ENCODE measurements at regions not wholly inside any gene's neighbourhood (a gene's known extent, or its start where the extent isn't known, plus 50 kb on each side); places are given as distances from the start of the nearest gene placed in this dataset.

DNA sequence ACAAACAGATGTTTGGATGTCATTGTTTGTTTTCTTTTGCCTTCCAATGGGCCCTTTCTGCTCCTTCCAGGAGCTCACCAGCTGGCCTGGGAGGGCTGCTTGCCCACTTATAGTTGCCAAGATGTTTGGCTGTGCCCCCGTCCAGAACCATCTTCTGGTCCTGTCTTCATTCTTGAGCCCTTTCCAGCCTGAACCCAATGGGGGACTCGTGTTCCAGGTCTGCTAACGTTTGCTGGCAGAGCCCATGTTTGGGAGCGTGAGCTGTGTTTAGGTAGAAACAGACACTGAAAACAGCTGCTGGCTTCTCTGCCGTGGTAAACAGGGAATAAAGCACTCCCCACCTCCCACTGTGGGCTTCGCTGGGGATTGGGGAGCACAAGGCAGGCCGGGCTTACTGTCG, 83.2 kb upstream of the SYT13 start:
- intact Hi-C loops (cut with micrococcal nuclease): no loop called here
- Mint-ChIP-seq H3K4me1 (ENCODE audit: low read depth) (peaks cover 5% of the 10 kb centered on the region), H3K4me3 (no peak overlapping the region), H3K36me3 (ENCODE audit: low read depth) (no peaks in the 10 kb centered on the region), H3K27ac (no peak overlapping the region), H3K9me3 (no peaks in the 10 kb centered on the region), H3K27me3 (ENCODE audit: insufficient read depth) (peaks cover 15% of the 10 kb centered on the region)
- DNase-seq (ENCODE audit: low spot score): no peak

DNA sequence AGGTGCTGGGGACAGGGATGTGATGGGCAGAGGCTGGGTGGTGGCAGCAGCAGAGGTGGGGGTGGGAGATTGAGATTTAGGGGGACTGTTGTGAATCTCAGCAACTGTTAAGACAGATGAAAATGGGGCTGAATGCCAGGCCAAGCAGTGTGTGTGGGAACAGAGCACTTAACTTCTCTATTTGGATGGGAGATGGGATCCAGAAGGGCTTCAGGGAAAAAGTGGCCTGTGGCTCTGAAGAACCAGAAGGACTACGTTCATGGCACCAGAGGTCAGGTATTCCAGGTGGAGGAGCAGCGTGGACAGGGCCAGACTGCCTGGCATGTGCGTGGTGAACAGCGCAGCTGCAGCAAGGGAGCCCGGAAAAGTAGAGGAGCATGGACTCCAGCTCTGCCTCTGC, 82.6 kb upstream of the SYT13 start:
- Mint-ChIP-seq H3K36me3 (ENCODE audit: low read depth) (no peaks in the 10 kb centered on the region), H3K9me3 (no peaks in the 10 kb centered on the region), H3K4me1 (ENCODE audit: low read depth) (peaks cover 5% of the 10 kb centered on the region), H3K27me3 (ENCODE audit: insufficient read depth) (peaks cover 21% of the 10 kb centered on the region), H3K4me3 (no peak overlapping the region), H3K27ac (no peak overlapping the region)
- DNase-seq (ENCODE audit: low spot score): no peak
- intact Hi-C loops (cut with micrococcal nuclease): no loop called here

DNA sequence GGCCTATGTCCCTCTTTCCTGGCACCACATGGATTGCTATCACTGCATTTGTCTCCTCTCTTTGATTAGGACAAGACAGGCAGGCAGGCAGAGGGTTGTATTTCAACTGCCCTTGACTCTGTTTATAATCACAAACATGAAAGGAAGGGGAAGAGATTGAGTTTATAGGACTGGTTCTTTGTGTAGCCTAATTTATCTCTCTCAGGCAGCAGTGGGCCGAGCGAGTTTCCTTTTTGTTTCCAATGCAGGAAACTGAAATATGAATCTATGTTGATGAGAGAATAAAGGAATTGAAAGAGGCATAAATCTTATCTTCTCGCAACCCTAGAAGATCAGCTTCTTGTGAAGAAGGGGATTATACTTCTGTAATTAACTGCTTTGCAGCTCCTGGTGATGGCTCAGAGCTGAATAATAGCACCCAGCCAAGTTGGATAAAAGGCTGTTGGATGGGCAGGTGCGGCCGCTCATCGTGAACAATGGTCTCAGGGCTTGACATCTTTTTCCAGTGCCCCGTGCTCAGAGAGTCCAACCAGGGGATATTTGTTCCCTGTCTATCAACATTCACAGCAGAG, 80.6 kb upstream of the SYT13 start:
- Mint-ChIP-seq H3K27ac (no peak overlapping the region), H3K4me3 (no peak overlapping the region), H3K36me3 (ENCODE audit: low read depth) (no peaks in the 10 kb centered on the region), H3K4me1 (ENCODE audit: low read depth) (peaks cover 5% of the 10 kb centered on the region), H3K9me3 (no peaks in the 10 kb centered on the region), H3K27me3 (ENCODE audit: insufficient read depth) (peaks cover 34% of the 10 kb centered on the region)
- DNase-seq (ENCODE audit: low spot score): no peak
- intact Hi-C loops (cut with micrococcal nuclease): no loop called here

DNA sequence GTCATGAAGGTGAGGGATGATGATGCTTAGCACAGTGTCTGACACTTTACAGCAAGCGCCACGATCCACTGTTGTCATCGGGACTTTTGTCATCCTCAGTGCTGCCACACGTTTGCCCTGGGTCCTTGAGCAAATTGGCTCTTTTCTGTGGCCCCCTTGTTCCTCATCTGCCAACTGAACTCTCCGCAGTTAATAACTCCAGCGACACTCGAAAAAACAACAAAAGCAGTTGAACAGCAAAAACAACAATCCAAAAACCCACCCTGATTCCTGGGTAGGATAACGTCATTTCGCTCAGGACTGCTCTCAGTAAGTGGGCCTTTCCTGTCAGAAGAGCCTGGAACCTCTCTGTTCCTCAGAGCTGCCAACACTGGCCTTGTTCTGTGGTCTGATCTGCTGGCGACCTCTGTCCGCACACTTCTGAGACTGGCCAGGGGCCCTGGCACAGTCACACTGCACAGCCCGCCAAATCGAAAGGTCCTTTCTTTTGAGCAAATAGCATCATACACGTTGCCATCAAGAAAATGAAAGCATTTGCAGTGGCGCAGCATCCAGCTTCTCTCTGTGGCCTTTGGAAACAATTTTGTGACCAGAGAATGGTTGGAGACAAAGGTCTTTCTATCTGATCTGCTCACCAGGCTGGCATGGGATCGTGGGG, 79.9 kb upstream of the SYT13 start:
- Mint-ChIP-seq H3K4me1 (ENCODE audit: low read depth) (peaks cover 2% of the 10 kb centered on the region), H3K36me3 (ENCODE audit: low read depth) (no peaks in the 10 kb centered on the region), H3K27me3 (ENCODE audit: insufficient read depth) (peaks cover 33% of the 10 kb centered on the region), H3K27ac (no peak overlapping the region), H3K9me3 (no peaks in the 10 kb centered on the region), H3K4me3 (no peak overlapping the region)
- intact Hi-C loops (cut with micrococcal nuclease): no loop called here
- no peak for DNase-seq (ENCODE audit: low spot score)

DNA sequence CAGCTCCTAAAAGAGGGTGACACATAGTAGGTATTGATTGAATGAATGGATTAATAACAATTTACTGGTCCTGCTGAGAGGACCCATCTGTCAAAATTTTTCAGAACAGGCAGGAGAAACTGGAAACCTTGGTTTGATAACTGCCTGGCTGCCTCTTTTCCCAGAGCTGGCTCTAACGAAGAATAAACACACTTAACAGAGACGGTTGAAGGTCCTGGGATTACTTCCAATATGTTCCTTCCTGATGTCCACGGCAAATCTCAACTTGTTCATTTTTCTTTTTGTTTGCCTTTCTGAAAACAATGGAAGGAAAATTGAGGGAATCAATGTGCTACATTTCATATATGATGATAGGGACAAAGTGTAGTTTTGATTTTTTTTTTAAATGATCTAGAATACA, 76.5 kb upstream of the SYT13 start:
- H3K27me3 Mint-ChIP-seq (ENCODE audit: insufficient read depth): peaks cover 31% of the 10 kb centered on the region
- H3K27ac Mint-ChIP-seq: no peak overlapping the region
- no peaks in the 10 kb centered on the region for H3K9me3 Mint-ChIP-seq
- intact Hi-C loops (cut with micrococcal nuclease): no loop called here
- H3K4me3 Mint-ChIP-seq: no peak overlapping the region
- no peaks in the 10 kb centered on the region for H3K36me3 Mint-ChIP-seq (ENCODE audit: low read depth)
- DNase-seq (ENCODE audit: low spot score): no peak
- H3K4me1 Mint-ChIP-seq (ENCODE audit: low read depth): no peaks in the 10 kb centered on the region

DNA sequence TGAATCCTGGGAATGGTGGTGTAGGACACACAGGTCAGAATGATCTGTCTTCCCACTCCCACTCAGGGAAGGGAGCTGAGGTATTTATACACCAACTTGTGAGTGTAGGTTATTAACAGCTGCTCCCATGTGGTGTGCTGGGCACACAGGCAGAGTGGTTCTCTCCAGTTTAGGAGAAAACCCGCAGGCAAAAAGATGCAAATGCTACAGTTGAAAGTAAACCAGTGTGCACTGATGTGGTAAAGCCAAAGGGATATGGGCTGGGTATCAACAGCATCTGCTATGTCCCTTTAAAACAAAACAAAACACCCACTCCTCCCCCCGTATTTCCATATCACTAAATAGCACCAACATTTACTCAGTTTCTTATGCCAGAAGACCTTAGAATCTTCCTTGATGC, 75.4 kb upstream of the SYT13 start:
- no peaks in the 10 kb centered on the region for H3K4me1 Mint-ChIP-seq (ENCODE audit: low read depth)
- H3K36me3 Mint-ChIP-seq (ENCODE audit: low read depth): no peaks in the 10 kb centered on the region
- peaks cover 36% of the 10 kb centered on the region for H3K27me3 Mint-ChIP-seq (ENCODE audit: insufficient read depth)
- H3K27ac Mint-ChIP-seq: no peak overlapping the region
- intact Hi-C loops (cut with micrococcal nuclease): no loop called here
- DNase-seq (ENCODE audit: low spot score): no peak
- no peaks in the 10 kb centered on the region for H3K9me3 Mint-ChIP-seq
- H3K4me3 Mint-ChIP-seq: no peak overlapping the region

DNA sequence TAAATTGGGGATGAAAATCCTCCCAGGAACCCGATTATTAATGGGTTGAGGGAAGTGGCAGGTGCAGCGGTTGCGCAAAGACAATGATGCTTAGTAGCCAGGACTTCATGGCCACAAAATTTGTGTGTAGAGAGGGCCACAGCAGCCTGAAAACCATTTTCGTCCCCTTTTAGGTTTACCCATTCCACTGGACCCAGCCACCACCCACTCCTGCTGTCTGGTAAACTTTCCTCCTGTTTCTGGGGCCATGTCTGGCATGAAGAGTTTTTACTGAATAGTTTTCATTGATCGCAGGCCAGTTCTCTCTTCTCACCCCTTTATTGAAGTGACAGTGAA, 69.5 kb upstream of the SYT13 start:
- Mint-ChIP-seq H3K27ac (no peak overlapping the region), H3K9me3 (peaks cover 4% of the 10 kb centered on the region), H3K27me3 (ENCODE audit: insufficient read depth) (peaks cover 9% of the 10 kb centered on the region), H3K36me3 (ENCODE audit: low read depth) (peaks cover 6% of the 10 kb centered on the region), H3K4me3 (peak overlapping the region; percentile 70), H3K4me1 (ENCODE audit: low read depth) (peaks cover 7% of the 10 kb centered on the region)
- intact Hi-C loops (cut with micrococcal nuclease): loop anchor here (1.0 kb wide), 2 partner anchors 15 to 208 kb away; no protein-coding TSS in a partner anchor
- DNase-seq (ENCODE audit: low spot score): no peak

DNA sequence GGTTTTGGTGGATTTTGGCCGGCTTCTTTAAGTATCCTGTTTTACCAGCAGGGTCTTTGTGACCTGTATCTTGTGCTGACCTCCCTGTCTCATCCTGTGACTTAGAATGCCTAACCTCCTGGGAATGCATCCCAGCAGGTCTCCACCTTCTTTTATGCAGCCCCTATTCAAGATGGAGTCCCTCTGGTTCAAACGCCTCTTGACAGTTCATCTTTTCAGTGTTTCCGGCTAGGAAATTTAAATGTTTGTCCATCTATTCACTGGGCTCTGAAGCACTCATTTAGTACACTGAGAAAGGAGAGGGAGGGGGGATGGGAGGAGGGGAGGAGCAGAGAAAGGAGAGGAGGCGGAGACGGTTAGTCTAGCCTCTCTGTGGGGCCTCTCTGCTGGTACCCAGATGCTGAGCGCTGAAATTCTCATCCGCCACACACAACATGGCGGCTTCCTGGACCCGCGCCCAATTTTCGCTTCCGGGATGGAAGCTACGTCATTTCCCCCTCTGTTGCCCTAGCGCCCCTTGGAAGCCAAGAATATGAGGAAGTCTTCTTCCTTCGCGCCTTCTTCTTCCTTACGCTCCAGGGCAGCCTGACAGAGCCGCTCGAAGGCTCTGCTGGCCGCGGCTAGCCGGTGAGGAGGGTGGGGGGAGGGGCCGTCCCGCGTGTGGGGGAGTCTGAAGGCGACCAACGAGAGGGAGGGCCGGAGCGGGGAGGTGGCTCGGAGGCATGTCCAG, 69.0 kb upstream of the SYT13 start:
- Mint-ChIP-seq H3K4me3 (peak overlapping the region; percentile 70), H3K36me3 (ENCODE audit: low read depth) (peaks cover 6% of the 10 kb centered on the region), H3K9me3 (peaks cover 4% of the 10 kb centered on the region), H3K4me1 (ENCODE audit: low read depth) (peaks cover 11% of the 10 kb centered on the region), H3K27ac (peak overlapping the region; percentile 69), H3K27me3 (ENCODE audit: insufficient read depth) (peaks cover 9% of the 10 kb centered on the region)
- intact Hi-C loops (cut with micrococcal nuclease): loop anchor here (1.0 kb wide), 2 partner anchors 15 to 208 kb away; no protein-coding TSS in a partner anchor
- DNase-seq (ENCODE audit: low spot score): peak; percentile 75

DNA sequence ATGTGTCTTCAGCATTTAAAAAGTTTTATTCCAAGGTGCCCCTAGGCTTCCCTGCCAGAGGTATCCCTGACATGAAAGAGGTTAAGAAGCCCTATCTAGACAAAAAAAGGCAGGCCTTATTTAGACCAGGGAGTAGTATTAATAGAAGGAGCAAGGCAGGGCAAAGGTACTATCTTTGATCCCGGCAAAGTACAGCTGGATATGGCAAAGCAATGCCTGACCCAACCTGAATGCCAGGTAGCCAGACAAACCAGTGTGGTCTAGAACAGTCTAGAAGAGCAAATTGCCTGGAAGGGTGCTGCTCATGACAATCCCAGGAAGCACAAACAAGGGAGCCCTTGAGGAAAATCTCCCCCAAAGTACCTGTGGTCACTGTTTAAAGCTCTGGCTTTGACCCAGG, 62.6 kb upstream of the SYT13 start:
- Mint-ChIP-seq H3K36me3 (ENCODE audit: low read depth) (no peaks in the 10 kb centered on the region), H3K27me3 (ENCODE audit: insufficient read depth) (peaks cover 29% of the 10 kb centered on the region), H3K27ac (no peak overlapping the region), H3K9me3 (no peaks in the 10 kb centered on the region), H3K4me1 (ENCODE audit: low read depth) (peaks cover 6% of the 10 kb centered on the region), H3K4me3 (no peak overlapping the region)
- intact Hi-C loops (cut with micrococcal nuclease): no loop called here
- no peak for DNase-seq (ENCODE audit: low spot score)

DNA sequence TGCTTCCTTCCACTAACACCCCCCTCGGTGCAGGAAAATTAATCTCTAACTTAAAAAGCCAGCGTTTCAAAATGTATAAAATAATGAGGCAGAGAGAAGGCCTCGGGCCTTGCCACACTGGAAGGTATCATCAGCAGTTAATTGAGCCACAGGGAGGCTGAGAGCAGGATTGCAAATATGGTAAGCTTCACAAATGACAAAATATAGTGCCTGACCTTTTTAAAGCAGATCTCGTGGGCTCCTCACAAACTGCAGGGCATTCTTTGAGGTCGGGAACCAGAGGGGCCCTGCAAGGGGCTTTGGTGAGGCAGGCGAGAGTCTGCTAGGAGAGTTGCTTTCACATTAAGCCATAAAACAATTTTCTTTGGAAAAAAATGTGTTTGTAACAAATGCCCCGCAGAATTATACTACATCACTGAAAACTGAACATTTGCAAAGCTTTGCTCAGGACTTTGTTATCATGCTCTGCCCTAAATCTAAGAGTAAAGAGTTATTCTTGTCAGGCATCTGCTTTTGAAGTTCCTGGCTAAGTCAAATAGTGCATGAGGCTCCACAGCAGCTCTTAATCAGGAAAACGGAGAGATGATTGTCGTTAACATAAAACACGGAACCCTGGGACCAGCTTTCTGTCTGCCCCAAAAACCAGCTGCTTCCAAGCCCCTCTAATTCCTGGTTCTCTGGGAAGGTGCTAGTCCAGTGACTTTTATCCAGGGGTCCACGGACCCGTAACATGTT, 61.4 kb upstream of the SYT13 start:
- no peaks in the 10 kb centered on the region for H3K9me3 Mint-ChIP-seq
- peaks cover 39% of the 10 kb centered on the region for H3K27me3 Mint-ChIP-seq (ENCODE audit: insufficient read depth)

DNA sequence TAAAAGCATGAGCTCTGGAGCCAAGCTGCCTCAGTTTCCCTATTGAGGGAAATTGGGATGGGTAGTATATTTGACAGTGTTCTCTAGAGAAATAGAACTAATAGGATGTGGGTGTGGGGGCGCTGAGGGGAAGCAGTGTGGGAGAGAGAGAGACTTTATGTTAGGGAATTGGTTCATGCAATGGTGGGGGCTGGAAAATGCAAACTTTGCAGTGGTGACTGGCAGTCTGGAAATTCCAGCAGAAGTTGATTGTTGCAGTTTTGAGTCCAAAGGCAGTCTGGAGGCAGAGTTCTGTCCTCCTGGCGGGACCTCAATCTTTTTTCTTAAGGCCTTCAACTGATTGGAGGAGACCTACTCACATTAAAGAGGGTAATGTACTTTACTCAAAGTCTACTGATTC, 59.4 kb upstream of the SYT13 start:
- DNase-seq (ENCODE audit: low spot score): no peak
- peaks cover 8% of the 10 kb centered on the region for H3K4me1 Mint-ChIP-seq (ENCODE audit: low read depth)
- intact Hi-C loops (cut with micrococcal nuclease): no loop called here

More for the DNA sequence above, 61.4 kb upstream of the SYT13 start:
- intact Hi-C loops (cut with micrococcal nuclease): no loop called here
- no peak overlapping the region for H3K27ac Mint-ChIP-seq
- peaks cover 6% of the 10 kb centered on the region for H3K4me1 Mint-ChIP-seq (ENCODE audit: low read depth)
- H3K36me3 Mint-ChIP-seq (ENCODE audit: low read depth): no peaks in the 10 kb centered on the region
- no peak overlapping the region for H3K4me3 Mint-ChIP-seq
- no peak for DNase-seq (ENCODE audit: low spot score)

DNA sequence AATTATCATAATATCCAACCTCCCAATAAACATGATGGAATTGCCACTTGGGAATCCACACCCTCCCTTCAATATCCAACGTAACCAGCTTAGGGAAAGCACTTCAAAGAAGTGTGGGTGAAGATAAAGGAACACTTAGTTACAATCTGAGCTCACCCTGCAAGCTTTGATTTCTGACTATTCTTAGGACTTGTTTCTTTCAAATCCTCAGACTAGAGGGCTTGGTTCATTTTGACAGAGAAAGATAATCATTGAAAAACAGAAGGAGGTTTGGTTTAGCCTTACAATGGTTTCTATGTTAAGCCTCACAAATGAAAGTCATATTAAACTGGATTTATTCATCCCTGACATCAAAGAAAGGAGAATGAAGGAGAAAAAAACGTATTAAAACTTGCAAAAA, 57.9 kb upstream of the SYT13 start:
- Mint-ChIP-seq H3K36me3 (ENCODE audit: low read depth) (no peaks in the 10 kb centered on the region), H3K27me3 (ENCODE audit: insufficient read depth) (peaks cover 34% of the 10 kb centered on the region), H3K4me3 (no peak overlapping the region), H3K27ac (no peak overlapping the region), H3K9me3 (no peaks in the 10 kb centered on the region), H3K4me1 (ENCODE audit: low read depth) (peaks cover 19% of the 10 kb centered on the region)
- DNase-seq (ENCODE audit: low spot score): no peak
- intact Hi-C loops (cut with micrococcal nuclease): no loop called here

More for the DNA sequence above, 59.4 kb upstream of the SYT13 start:
- no peak overlapping the region for H3K4me3 Mint-ChIP-seq
- H3K27ac Mint-ChIP-seq: no peak overlapping the region
- peaks cover 41% of the 10 kb centered on the region for H3K27me3 Mint-ChIP-seq (ENCODE audit: insufficient read depth)
- no peaks in the 10 kb centered on the region for H3K36me3 Mint-ChIP-seq (ENCODE audit: low read depth)
- no peaks in the 10 kb centered on the region for H3K9me3 Mint-ChIP-seq

DNA sequence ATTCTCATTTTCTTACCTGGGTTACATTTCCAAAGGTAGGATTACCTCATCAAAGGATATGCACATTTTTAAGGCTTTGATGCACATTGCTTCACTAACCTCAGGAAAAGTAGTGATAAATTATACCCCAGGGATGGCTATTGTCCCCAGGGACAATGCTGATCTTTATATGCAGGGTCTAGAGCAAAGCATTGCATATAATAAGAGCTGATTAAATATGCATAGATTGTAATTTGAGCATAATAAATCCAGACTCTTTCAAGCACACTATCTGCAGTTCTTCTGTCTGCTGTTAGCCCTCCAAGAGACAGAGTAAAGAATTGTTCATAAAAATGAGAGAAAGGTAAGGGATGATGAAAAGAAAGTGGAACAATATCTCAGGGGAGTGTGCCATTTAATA, 57.3 kb upstream of the SYT13 start:
- Mint-ChIP-seq H3K27ac (no peak overlapping the region), H3K36me3 (ENCODE audit: low read depth) (no peaks in the 10 kb centered on the region)
- intact Hi-C loops (cut with micrococcal nuclease): no loop called here

More for the DNA sequence above, 57.3 kb upstream of the SYT13 start:
- Mint-ChIP-seq H3K27me3 (ENCODE audit: insufficient read depth) (peaks cover 32% of the 10 kb centered on the region), H3K4me3 (no peak overlapping the region), H3K9me3 (no peaks in the 10 kb centered on the region), H3K4me1 (ENCODE audit: low read depth) (peaks cover 19% of the 10 kb centered on the region)
- DNase-seq (ENCODE audit: low spot score): no peak

Measured in activated T-helper 1 cell treated with anti-CD3 and anti-CD28 coated beads, Interleukin-12 subunit alpha, Interleukin-12 subunit beta, Interleukin-2, Interleukin-4 antibody, amounts not matched to agents 30 ng/mL and 10 ng/mL and 1 ng/mL, durations not matched to agents 14 hours and 24 hours and 36 hours (primary cell).